K562 (cell line): ENCODE measurements at regions not wholly inside any gene's neighbourhood (a gene's known extent, or its start where the extent isn't known, plus 50 kb on each side); places are given as distances from the start of the nearest gene placed in this dataset.

Experiments
- ATF1 ChIP-seq, 2 experiments: fragments of 450-650 bp in 1 of 2; IDR thresholded peaks; 2 replicates each; pipeline ENCODE4 v1.6.1; 2016; ENCODE audit warnings: missing compliant biosample characterization in 1 of 2, missing genetic modification characterization in 1 of 2
- CTCFL ChIP-seq: IDR thresholded peaks from 2 replicates; pipeline ENCODE4 v1.6.1; 2011; ENCODE audit warnings: borderline replicate concordance, low read depth, mild to moderate bottlenecking, moderate library complexity, low read length; ENCODE audit not compliant: insufficient read depth, poor library complexity, severe bottlenecking
- KAT2B ChIP-seq: IDR thresholded peaks from one replicate; pipeline ENCODE4 v1.6.1; 2012; ENCODE audit warnings: low read depth, mild to moderate bottlenecking, control low read depth, inconsistent platforms, low read length, moderate library complexity
- KDM2B ChIP-seq: fragments of 250-450 bp; sonication (Bioruptor Pico); IDR thresholded peaks from 2 replicates; pipeline ENCODE4 v1.8.0; 2021; ENCODE audit warnings: mild to moderate bottlenecking, moderate library complexity
- MYC ChIP-seq, 2 experiments: fragments of 250-450 bp in 1 of 2; sonication (Bioruptor Pico) in 1 of 2; IDR thresholded peaks; 2 replicates each; pipeline versions ENCODE4 v1.5.1 to v1.6.1; 2012 to 2021; ENCODE audit warnings: low read depth in 2 of 2, borderline replicate concordance in 1 of 2, improper control_type of control experiment in 1 of 2, low read length in 1 of 2, mild to moderate bottlenecking in 1 of 2, moderate library complexity in 1 of 2
- NR0B1 ChIP-seq: fragments of 450-650 bp; IDR thresholded peaks from one replicate; pipeline ENCODE4 v1.6.1; 2018; ENCODE audit warnings: mild to moderate bottlenecking, moderate library complexity; ENCODE audit not compliant: partially characterized antibody
- NUFIP1 ChIP-seq: fragments of 450-650 bp; IDR thresholded peaks from 2 replicates; pipeline ENCODE4 v1.6.1; 2018; ENCODE audit not compliant: partially characterized antibody
- ZNF512 ChIP-seq: IDR thresholded peaks from 2 replicates; pipeline ENCODE4 v1.6.1; 2016; ENCODE audit warnings: missing genetic modification characterization, missing compliant biosample characterization

GRCh38 chr12:14259481-14260010 is 105.9 kb upstream of the ATF7IP start (continued):
- TF ChIP-seq ZNF512 (no peak), ATF1 (CRISPR knock-in tag; IDR thresholded peaks at IDR 0.05) (no peak), ATF1 (tag; IDR thresholded peaks at IDR 0.05) (no peak), KDM2B (CRISPR knock-in tag) (no peak), MYC (IDR thresholded peaks at IDR 0.05; ENCODE audit: low read depth, low read length) (no peak), MYC (CRISPR knock-in tag; IDR thresholded peaks at IDR 0.05; ENCODE audit: borderline replicate concordance, low read depth) (no peak), CTCFL (no peak), KAT2B (no peak), NR0B1 (no peak), NUFIP1 (no peak)
